Suprapubic skin (tissue), 4 donors: ENCODE measurements at regions not wholly inside any gene's neighbourhood (a gene's known extent, or its start where the extent isn't known, plus 50 kb on each side); places are given as distances from the start of the nearest gene placed in this dataset.

Experiments used
- EP300 ChIP-seq: sonication (generic); formaldehyde crosslinking; IDR thresholded peaks from one replicate; pipeline ENCODE4 v1.6.1; 2017; ENCODE audit warnings: antibody characterized with exemption
- POLR2A ChIP-seq, 2 donors: fragments of 450-650 bp; IDR thresholded peaks; one replicate each; pipeline ENCODE4 v1.6.1; 2017; ENCODE audit warnings: antibody characterized with exemption in 2 of 2, mild to moderate bottlenecking in 2 of 2, moderate library complexity in 2 of 2
- POLR2AphosphoS5 ChIP-seq, 3 donors: sonication (generic); formaldehyde crosslinking; IDR thresholded peaks; one replicate each; pipeline ENCODE4 v1.6.1; 2017; ENCODE audit warnings: antibody characterized with exemption in 3 of 3
- TF ChIP-seq, protein P1 (sequence below), 2 donors: fragments of 200-600 bp in 1 of 2; fragments of 450-650 bp in 1 of 2; sonication (generic) in 1 of 2; IDR thresholded peaks; one replicate each; pipeline ENCODE4 v1.5.1; 2016 to 2019; ENCODE audit warnings: antibody characterized with exemption in 2 of 2, mild to moderate bottlenecking in 1 of 2, moderate library complexity in 1 of 2

DNA sequence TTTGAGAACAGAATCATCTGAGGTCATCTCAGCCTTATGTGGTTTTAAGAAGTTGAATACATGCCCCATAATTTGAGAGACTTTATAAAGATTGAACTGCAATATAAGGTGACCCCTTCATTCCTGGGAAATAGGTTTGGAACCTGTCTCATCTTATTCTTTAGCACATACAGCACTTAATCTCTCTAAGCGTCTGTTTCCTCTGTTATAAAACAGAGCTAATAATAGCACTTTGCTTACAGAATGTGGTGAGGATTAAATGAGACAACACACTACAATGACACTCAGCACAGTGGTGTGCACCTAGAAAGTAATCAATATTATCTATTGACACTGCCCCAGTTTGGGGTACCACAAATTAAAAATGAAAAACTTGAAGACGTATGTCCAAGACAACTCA lies 102.1 kb downstream of the DUSP6 start:
- TF ChIP-seq, protein P1, sequence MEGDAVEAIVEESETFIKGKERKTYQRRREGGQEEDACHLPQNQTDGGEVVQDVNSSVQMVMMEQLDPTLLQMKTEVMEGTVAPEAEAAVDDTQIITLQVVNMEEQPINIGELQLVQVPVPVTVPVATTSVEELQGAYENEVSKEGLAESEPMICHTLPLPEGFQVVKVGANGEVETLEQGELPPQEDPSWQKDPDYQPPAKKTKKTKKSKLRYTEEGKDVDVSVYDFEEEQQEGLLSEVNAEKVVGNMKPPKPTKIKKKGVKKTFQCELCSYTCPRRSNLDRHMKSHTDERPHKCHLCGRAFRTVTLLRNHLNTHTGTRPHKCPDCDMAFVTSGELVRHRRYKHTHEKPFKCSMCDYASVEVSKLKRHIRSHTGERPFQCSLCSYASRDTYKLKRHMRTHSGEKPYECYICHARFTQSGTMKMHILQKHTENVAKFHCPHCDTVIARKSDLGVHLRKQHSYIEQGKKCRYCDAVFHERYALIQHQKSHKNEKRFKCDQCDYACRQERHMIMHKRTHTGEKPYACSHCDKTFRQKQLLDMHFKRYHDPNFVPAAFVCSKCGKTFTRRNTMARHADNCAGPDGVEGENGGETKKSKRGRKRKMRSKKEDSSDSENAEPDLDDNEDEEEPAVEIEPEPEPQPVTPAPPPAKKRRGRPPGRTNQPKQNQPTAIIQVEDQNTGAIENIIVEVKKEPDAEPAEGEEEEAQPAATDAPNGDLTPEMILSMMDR (IDR thresholded peaks at IDR 0.05), result no peak
- TF ChIP-seq POLR2A (IDR thresholded peaks at IDR 0.05) (no peak), EP300 (no peak), POLR2AphosphoS5 (IDR thresholded peaks at IDR 0.05) (no peak)
